Tibial nerve (tissue), 4 donors: ENCODE measurements at regions not wholly inside any gene's neighbourhood (a gene's known extent, or its start where the extent isn't known, plus 50 kb on each side); places are given as distances from the start of the nearest gene placed in this dataset.

Experiments
- DNase-seq, 2 donors: peaks; one replicate each; pipeline ENCODE4 v3.0.0-alpha.2; 2019; ENCODE audit warnings: low spot score in 2 of 2
- H3K27ac ChIP-seq, 4 donors: fragments of 200-600 bp; sonication (generic) in 3 of 4; one replicate each; pipeline ENCODE4 v1.5.1; 2017 to 2019; ENCODE audit warnings: mild to moderate bottlenecking in 1 of 4
- H3K27me3 ChIP-seq, 2 donors: fragments of 200-600 bp; sonication (generic) in 1 of 2; one replicate each; pipeline versions ENCODE4 v1.5.1 to v1.6.0; 2017 to 2019
- H3K36me3 ChIP-seq, 3 donors: fragments of 200-600 bp; sonication (generic); one replicate each; pipeline ENCODE4 v1.5.1; 2018 to 2019
- H3K4me1 ChIP-seq, 4 donors: fragments of 200-600 bp; sonication (generic) in 3 of 4; one replicate each; pipeline ENCODE4 v1.5.1; 2017 to 2019
- H3K4me3 ChIP-seq, 4 donors: fragments of 200-600 bp; sonication (generic) in 3 of 4; one replicate each; pipeline ENCODE4 v1.5.1; 2017 to 2019; ENCODE audit warnings: mild to moderate bottlenecking in 1 of 4, moderate library complexity in 1 of 4
- H3K9me3 ChIP-seq, 4 donors: fragments of 200-600 bp; sonication (generic) in 3 of 4; one replicate each; pipeline ENCODE4 v1.5.1; 2017 to 2019
- CTCF ChIP-seq, 5 experiments: fragments of 200-600 bp in 3 of 5; fragments of 450-650 bp in 2 of 5; sonication (generic) in 3 of 5; IDR thresholded peaks; one replicate each; pipeline ENCODE4 v1.5.1; 2016 to 2019; ENCODE audit warnings: antibody characterized with exemption in 5 of 5, mild to moderate bottlenecking in 3 of 5, moderate library complexity in 2 of 5
- EP300 ChIP-seq, 2 donors: sonication (generic); formaldehyde crosslinking; IDR thresholded peaks; one replicate each; pipeline ENCODE4 v1.6.1; 2017; ENCODE audit warnings: antibody characterized with exemption in 2 of 2, mild to moderate bottlenecking in 1 of 2
- POLR2A ChIP-seq, 2 donors: fragments of 450-650 bp; IDR thresholded peaks; one replicate each; pipeline ENCODE4 v1.6.1; 2017; ENCODE audit warnings: antibody characterized with exemption in 2 of 2, mild to moderate bottlenecking in 2 of 2, moderate library complexity in 2 of 2
- WGBS, 2 donors: methylation state at CpG; one replicate each; pipeline ENCODE4 v1.1.5; 2018; 5-methylcytosine and 5-hydroxymethylcytosine counted together

- Histone ChIP-seq H3K27ac (no peak overlapping the region), H3K36me3 (no peaks in the 10 kb centered on the region), H3K4me1 (no peaks in the 10 kb centered on the region), H3K4me3 (no peak overlapping the region), H3K9me3 (peaks cover 0 to 2% (median 0%) of the 10 kb centered on the region in 4 donors), H3K27me3 (no peaks in the 10 kb centered on the region)
- no peak for DNase-seq
- TF ChIP-seq CTCF (IDR thresholded peaks at IDR 0.05) (no peak), POLR2A (IDR thresholded peaks at IDR 0.05) (no peak), EP300 (IDR thresholded peaks at IDR 0.05) (no peak)
- WGBS, 2 donors, result 61 to 79% methylated on average over 5 of the region's 5 CpGs
Measured at GRCh38 chr12:127650626-127651025, 616.3 kb upstream of the TMEM132C start.

- H3K27me3 ChIP-seq, result no peaks in the 10 kb centered on the region
- TF ChIP-seq CTCF (IDR thresholded peaks at IDR 0.05) (no peak), POLR2A (IDR thresholded peaks at IDR 0.05) (no peak), EP300 (IDR thresholded peaks at IDR 0.05) (no peak)
- H3K4me3 ChIP-seq, result no peak overlapping the region
- H3K27ac ChIP-seq, result no peak overlapping the region
- no peaks in the 10 kb centered on the region for H3K9me3 ChIP-seq
- peaks cover 0 to 6% (median 0%) of the 10 kb centered on the region in 4 donors for H3K4me1 ChIP-seq
- DNase-seq, result no peak
- no peaks in the 10 kb centered on the region for H3K36me3 ChIP-seq
- WGBS, 2 donors, result 94 to 95% methylated on average over 4 of the region's 4 CpGs
Measured at GRCh38 chr12:127652281-127652680, 614.7 kb upstream of the TMEM132C start.

- Histone ChIP-seq H3K9me3 (no peaks in the 10 kb centered on the region), H3K4me3 (no peak overlapping the region), H3K27ac (no peak overlapping the region), H3K27me3 (no peaks in the 10 kb centered on the region), H3K4me1 (peaks cover 0 to 6% (median 0%) of the 10 kb centered on the region in 4 donors), H3K36me3 (no peaks in the 10 kb centered on the region)
- TF ChIP-seq EP300 (IDR thresholded peaks at IDR 0.05) (no peak), POLR2A (IDR thresholded peaks at IDR 0.05) (no peak), CTCF (IDR thresholded peaks at IDR 0.05) (no peak)
- no peak for DNase-seq
- WGBS, 2 donors, result 75 to 79% methylated on average over 10 of the region's 10 CpGs
Measured at GRCh38 chr12:127654383-127654985, 612.5 kb upstream of the TMEM132C start.

- no peaks in the 10 kb centered on the region for H3K27me3 ChIP-seq
- TF ChIP-seq EP300 (IDR thresholded peaks at IDR 0.05) (no peak), CTCF (IDR thresholded peaks at IDR 0.05) (no peak), POLR2A (IDR thresholded peaks at IDR 0.05) (no peak)
- DNase-seq, result no peak
- no peaks in the 10 kb centered on the region for H3K36me3 ChIP-seq
- H3K27ac ChIP-seq, result no peak overlapping the region
- no peaks in the 10 kb centered on the region for H3K9me3 ChIP-seq
- peaks cover 0 to 6% (median 0%) of the 10 kb centered on the region in 4 donors for H3K4me1 ChIP-seq
- H3K4me3 ChIP-seq, result no peak overlapping the region
- 88 to 95% methylated on average over 3 of the region's 3 CpGs for WGBS, 2 donors
Measured at GRCh38 chr12:127655691-127656090, 611.3 kb upstream of the TMEM132C start.

- WGBS, 2 donors, result 52 to 53% methylated on average over 3 of the region's 3 CpGs
- Histone ChIP-seq H3K9me3 (no peaks in the 10 kb centered on the region), H3K36me3 (no peaks in the 10 kb centered on the region), H3K27me3 (no peaks in the 10 kb centered on the region), H3K27ac (no peak overlapping the region), H3K4me1 (peaks cover 0 to 6% (median 0%) of the 10 kb centered on the region in 4 donors), H3K4me3 (no peak overlapping the region)
- no peak for DNase-seq
- TF ChIP-seq CTCF (IDR thresholded peaks at IDR 0.05), result no peak
- no peak for TF ChIP-seq POLR2A (IDR thresholded peaks at IDR 0.05)
- no peak for TF ChIP-seq EP300 (IDR thresholded peaks at IDR 0.05)
Measured at GRCh38 chr12:127656266-127656665, 610.7 kb upstream of the TMEM132C start.
